Gastrocnemius medialis (tissue), 4 donors: ENCODE measurements at regions not wholly inside any gene's neighbourhood (a gene's known extent, or its start where the extent isn't known, plus 50 kb on each side); places are given as distances from the start of the nearest gene placed in this dataset.

Experiments
- ATAC-seq, 2 donors: fragments of 150-250 bp; one replicate each; pipeline ENCODE4 v1.9.1; 2016
- DNase-seq, 2 donors: peaks; one replicate each; pipeline ENCODE4 v3.0.0-alpha.2; 2019
- H3K27ac ChIP-seq, 4 donors: fragments of 200-600 bp; sonication (generic); 1 replicate in 1 of 4; 2 replicates in 3 of 4; pipeline ENCODE4 v1.5.1; 2016 to 2018; ENCODE audit warnings: mild to moderate bottlenecking in 2 of 4, moderate library complexity in 1 of 4
- H3K27me3 ChIP-seq, 3 donors: fragments of 200-600 bp; sonication (generic) in 2 of 3; 1 replicate in 1 of 3; 2 replicates in 2 of 3; pipeline versions ENCODE4 v1.5.1 to v1.6.0; 2016 to 2019; ENCODE audit warnings: mild to moderate bottlenecking in 1 of 3, moderate library complexity in 1 of 3
- H3K36me3 ChIP-seq, 2 donors: fragments of 200-600 bp; sonication (generic) in 1 of 2; one replicate each; pipeline ENCODE4 v1.5.1; 2017 to 2018
- H3K4me1 ChIP-seq, 2 donors: fragments of 200-600 bp; sonication (generic) in 1 of 2; one replicate each; pipeline ENCODE4 v1.5.1; 2016 to 2017; ENCODE audit warnings: mild to moderate bottlenecking in 2 of 2
- H3K4me3 ChIP-seq, 4 donors: fragments of 200-600 bp; sonication (generic) in 3 of 4; 1 replicate in 1 of 4; 2 replicates in 3 of 4; pipeline ENCODE4 v1.5.1; 2016 to 2019; ENCODE audit warnings: mild to moderate bottlenecking in 2 of 4
- H3K9me3 ChIP-seq, 3 donors: fragments of 200-600 bp; sonication (generic) in 2 of 3; 1 replicate in 1 of 3; 2 replicates in 2 of 3; pipeline ENCODE4 v1.5.1; 2016 to 2019
- CTCF ChIP-seq, 5 experiments: fragments of 450-650 bp in 3 of 5; fragments of 200-600 bp in 2 of 5; sonication (generic) in 2 of 5; IDR thresholded peaks in 4 of 5; conservative IDR thresholded peaks in 1 of 5; 1 replicate in 4 of 5; 2 replicates in 1 of 5; pipeline ENCODE4 v1.5.1; 2016 to 2019; ENCODE audit warnings: antibody characterized with exemption in 5 of 5, mild to moderate bottlenecking in 3 of 5, moderate library complexity in 3 of 5
- POLR2A ChIP-seq, 2 donors: fragments of 450-650 bp; IDR thresholded peaks; one replicate each; pipeline ENCODE4 v1.6.1; 2017; ENCODE audit warnings: antibody characterized with exemption in 2 of 2, mild to moderate bottlenecking in 2 of 2, moderate library complexity in 2 of 2
- in situ Hi-C, 4 donors: fragments of 200-750 bp; cut with MboI; loops; one replicate each; pipeline versions ENCODE4 v1.15.0 to v1.8.0; 2017; ENCODE audit warnings: low sequenced_read_pairs in 4 of 4
- intact Hi-C: fragments of 100-400 bp; cut with DNase I; formaldehyde crosslinking; loops from one replicate; pipeline ENCODE4 v1.15.1; 2023; ENCODE audit warnings: low total_unique reads

- no peaks in the 10 kb centered on the region for H3K9me3 ChIP-seq
- H3K4me1 ChIP-seq = no peaks in the 10 kb centered on the region
- H3K27ac ChIP-seq = no peak overlapping the region
- intact Hi-C loops = no loop called here
- no peak for ATAC-seq
- TF ChIP-seq POLR2A (IDR thresholded peaks at IDR 0.05) (no peak), CTCF (IDR thresholded peaks at IDR 0.05 in 4 of 5, conservative IDR thresholded peaks at IDR 0.05 in 1 of 5) (no peak)
- DNase-seq = no peak
- no peaks in the 10 kb centered on the region for H3K36me3 ChIP-seq
- no peaks in the 10 kb centered on the region for H3K27me3 ChIP-seq
- in situ Hi-C loops = no loop called here
- H3K4me3 ChIP-seq = no peak overlapping the region
These were observed 127.1 kb upstream of the CNTN1 start for GRCh38 chr12:40565029-40565633.

DNA sequence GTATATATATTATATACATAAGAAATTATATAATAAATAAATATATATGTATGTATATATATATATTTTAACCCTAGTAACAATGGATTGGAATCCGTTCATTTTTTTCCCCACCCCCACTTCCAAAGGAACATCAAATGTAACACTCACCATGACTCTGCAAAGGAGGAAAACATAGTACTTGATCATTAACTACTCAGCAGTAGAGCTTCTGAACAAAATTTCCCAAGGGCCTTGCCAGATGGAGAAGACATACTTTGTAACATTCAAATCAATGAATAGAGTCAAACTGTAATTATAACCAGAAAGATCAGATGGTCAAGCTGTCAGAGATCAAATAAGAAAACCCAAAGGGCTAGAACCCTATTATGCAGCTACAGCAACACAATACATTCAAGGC lies 126.0 kb upstream of the CNTN1 start:
- Histone ChIP-seq H3K4me1 (no peaks in the 10 kb centered on the region), H3K36me3 (no peaks in the 10 kb centered on the region), H3K27me3 (no peaks in the 10 kb centered on the region), H3K4me3 (no peak overlapping the region), H3K9me3 (no peaks in the 10 kb centered on the region), H3K27ac (no peak overlapping the region)
- no peak for TF ChIP-seq POLR2A (IDR thresholded peaks at IDR 0.05)
- TF ChIP-seq CTCF (IDR thresholded peaks at IDR 0.05 in 4 of 5, conservative IDR thresholded peaks at IDR 0.05 in 1 of 5) = no peak
- in situ Hi-C loops = no loop called here
- no peak for ATAC-seq
- intact Hi-C loops = no loop called here
- no peak for DNase-seq

DNA sequence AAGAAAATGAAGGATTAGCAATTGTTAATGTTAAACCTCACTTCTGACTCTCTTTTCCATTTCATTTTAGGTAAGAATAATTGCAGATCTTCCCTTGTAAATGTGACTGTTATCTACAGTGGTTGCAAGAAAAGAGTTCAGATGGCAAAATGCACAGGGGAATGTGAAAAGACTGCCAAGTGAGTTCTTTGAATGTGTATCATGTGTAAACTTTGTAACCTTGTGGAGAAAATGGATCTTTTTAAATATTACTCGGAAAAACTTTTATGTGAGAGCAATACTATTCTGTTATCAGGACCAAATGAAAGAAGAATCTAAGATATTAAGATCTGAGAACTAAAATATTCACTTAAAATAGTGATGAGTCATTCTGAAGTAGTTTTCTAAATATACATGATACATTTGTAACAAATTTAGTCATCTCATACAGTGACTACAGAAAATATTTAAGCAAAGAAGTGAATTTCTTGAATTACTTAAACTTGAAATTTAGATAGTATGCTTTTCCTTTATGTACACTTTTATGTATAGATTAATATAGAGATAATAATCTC lies 122.5 kb upstream of the CNTN1 start:
- no peak overlapping the region for H3K4me3 ChIP-seq
- DNase-seq (no peak), ATAC-seq (no peak)
- H3K4me1 ChIP-seq = no peaks in the 10 kb centered on the region
- H3K27ac ChIP-seq = no peak overlapping the region
- H3K9me3 ChIP-seq = no peaks in the 10 kb centered on the region
- in situ Hi-C loops (no loop called here), intact Hi-C loops (no loop called here)
- H3K27me3 ChIP-seq = no peaks in the 10 kb centered on the region
- no peak for TF ChIP-seq POLR2A (IDR thresholded peaks at IDR 0.05)
- TF ChIP-seq CTCF (IDR thresholded peaks at IDR 0.05 in 4 of 5, conservative IDR thresholded peaks at IDR 0.05 in 1 of 5) = no peak
- no peaks in the 10 kb centered on the region for H3K36me3 ChIP-seq

DNA sequence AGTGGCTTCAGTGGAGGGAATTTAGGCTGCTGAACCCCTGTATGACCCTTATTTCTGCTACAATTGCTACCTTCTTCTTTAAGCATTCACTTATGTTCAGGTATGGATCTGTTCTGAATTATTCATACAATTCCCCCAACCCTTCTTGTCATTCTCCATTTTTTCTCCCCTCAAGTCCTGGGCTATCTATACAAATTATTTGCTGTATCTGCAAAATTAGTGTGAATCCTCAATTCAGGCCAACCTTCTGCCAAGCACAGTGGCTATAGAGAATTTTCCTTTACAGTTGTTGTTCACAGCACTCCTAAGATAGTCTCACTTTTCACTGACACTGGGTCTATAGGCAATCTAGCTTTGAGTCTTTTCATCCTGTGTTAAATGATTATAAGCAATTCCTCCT lies 119.2 kb upstream of the CNTN1 start:
- H3K36me3 ChIP-seq = no peaks in the 10 kb centered on the region
- H3K27me3 ChIP-seq = no peaks in the 10 kb centered on the region
- no peak for TF ChIP-seq CTCF (IDR thresholded peaks at IDR 0.05 in 4 of 5, conservative IDR thresholded peaks at IDR 0.05 in 1 of 5)
- no peak for TF ChIP-seq POLR2A (IDR thresholded peaks at IDR 0.05)
- DNase-seq = no peak
- H3K4me1 ChIP-seq = no peaks in the 10 kb centered on the region
- no peak overlapping the region for H3K4me3 ChIP-seq
- intact Hi-C loops = no loop called here
- no peaks in the 10 kb centered on the region for H3K9me3 ChIP-seq
- ATAC-seq = no peak
- no peak overlapping the region for H3K27ac ChIP-seq
- in situ Hi-C loops = no loop called here

- DNase-seq (no peak), ATAC-seq (no peak)
- in situ Hi-C loops = no loop called here
- no peak overlapping the region for H3K27ac ChIP-seq
- no peak for TF ChIP-seq CTCF (IDR thresholded peaks at IDR 0.05 in 4 of 5, conservative IDR thresholded peaks at IDR 0.05 in 1 of 5)
- TF ChIP-seq POLR2A (IDR thresholded peaks at IDR 0.05) = no peak
- intact Hi-C loops = no loop called here
- no peak overlapping the region for H3K4me3 ChIP-seq
- H3K36me3 ChIP-seq = no peaks in the 10 kb centered on the region
- no peaks in the 10 kb centered on the region for H3K9me3 ChIP-seq
- H3K27me3 ChIP-seq = no peaks in the 10 kb centered on the region
- no peaks in the 10 kb centered on the region for H3K4me1 ChIP-seq
These were observed 116.3 kb upstream of the CNTN1 start for GRCh38 chr12:40575987-40576386.
